NT2/D1 (cell line): ENCODE measurements at regions not wholly inside any gene's neighbourhood (a gene's known extent, or its start where the extent isn't known, plus 50 kb on each side); places are given as distances from the start of the nearest gene placed in this dataset.

ENCODE experiments used
- DNase-seq: peaks from one replicate; pipeline ENCODE4 v3.0.0-alpha.2; 2011; ENCODE audit warnings: low read depth, low spot score
- H3K27me3 ChIP-seq: 2 replicates; pipeline ENCODE4 v1.6.0; 2011; ENCODE audit warnings: mild to moderate bottlenecking; ENCODE audit not compliant: insufficient read length, insufficient read depth
- H3K36me3 ChIP-seq: 2 replicates; pipeline ENCODE4 v1.6.1; 2011; ENCODE audit warnings: mild to moderate bottlenecking, low read length, mixed read lengths; ENCODE audit not compliant: insufficient read depth, insufficient read length
- H3K4me1 ChIP-seq: 2 replicates; pipeline ENCODE4 v1.5.1; 2011; ENCODE audit not compliant: insufficient read depth, insufficient read length
- H3K4me3 ChIP-seq: 2 replicates; pipeline ENCODE4 v1.5.1; 2011; ENCODE audit warnings: low read depth; ENCODE audit not compliant: insufficient read length
- H3K9ac ChIP-seq: 2 replicates; pipeline ENCODE4 v1.6.0; 2011; ENCODE audit warnings: low read depth; ENCODE audit not compliant: insufficient read length
- H3K9me3 ChIP-seq: 2 replicates; pipeline ENCODE4 v1.5.1; 2011; ENCODE audit warnings: mild to moderate bottlenecking, low read length; ENCODE audit not compliant: insufficient read depth
- SUZ12 ChIP-seq: IDR thresholded peaks from 2 replicates; pipeline ENCODE4 v1.6.1; 2011; ENCODE audit not compliant: insufficient read length, insufficient read depth; ENCODE audit errors: extremely low read depth
- YY1 ChIP-seq: IDR thresholded peaks from 2 replicates; pipeline ENCODE4 v1.6.1; 2011; ENCODE audit not compliant: insufficient read length, insufficient read depth
- ZNF274 ChIP-seq: IDR thresholded peaks from 2 replicates; pipeline ENCODE4 v1.6.1; 2011; ENCODE audit warnings: mild to moderate bottlenecking, low read depth, low read length

DNA sequence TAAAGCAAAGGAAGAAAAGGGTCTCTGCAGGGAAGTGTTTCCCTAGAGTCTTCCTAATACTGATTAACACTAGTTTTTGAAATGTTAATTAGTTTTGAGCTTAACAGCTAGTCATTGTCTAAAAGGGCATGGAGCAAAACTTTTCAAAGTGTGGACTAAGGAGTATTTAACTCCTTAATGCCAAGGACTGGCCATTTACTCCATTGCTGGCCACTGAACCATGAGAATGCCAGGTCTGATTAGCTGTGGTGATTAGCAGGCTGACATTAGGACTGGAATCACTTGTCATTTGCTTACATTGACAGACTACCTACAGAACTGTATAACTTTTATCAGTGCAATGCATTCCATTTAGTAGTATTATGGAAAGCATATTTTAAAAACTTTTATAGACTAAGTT lies 987.0 kb downstream of the NR2F1-AS1 start:
- H3K4me1 ChIP-seq = no peaks in the 10 kb centered on the region
- H3K4me3 ChIP-seq = no peak overlapping the region
- no peaks in the 10 kb centered on the region for H3K36me3 ChIP-seq
- no peaks in the 10 kb centered on the region for H3K27me3 ChIP-seq
- DNase-seq = no peak
- TF ChIP-seq SUZ12 (no peak), YY1 (no peak), ZNF274 (no peak)
- no peak overlapping the region for H3K9ac ChIP-seq
- H3K9me3 ChIP-seq = no peaks in the 10 kb centered on the region

GRCh38 chr5:92588876-92589275 lies 992.1 kb downstream of the NR2F1-AS1 start:
- no peaks in the 10 kb centered on the region for H3K36me3 ChIP-seq
- H3K9ac ChIP-seq = no peak overlapping the region
- DNase-seq = no peak
- H3K9me3 ChIP-seq = no peaks in the 10 kb centered on the region
- no peak for TF ChIP-seq SUZ12
- TF ChIP-seq YY1 = no peak
- no peak for TF ChIP-seq ZNF274
- no peak overlapping the region for H3K4me3 ChIP-seq
- H3K4me1 ChIP-seq = no peaks in the 10 kb centered on the region
- no peaks in the 10 kb centered on the region for H3K27me3 ChIP-seq

DNA sequence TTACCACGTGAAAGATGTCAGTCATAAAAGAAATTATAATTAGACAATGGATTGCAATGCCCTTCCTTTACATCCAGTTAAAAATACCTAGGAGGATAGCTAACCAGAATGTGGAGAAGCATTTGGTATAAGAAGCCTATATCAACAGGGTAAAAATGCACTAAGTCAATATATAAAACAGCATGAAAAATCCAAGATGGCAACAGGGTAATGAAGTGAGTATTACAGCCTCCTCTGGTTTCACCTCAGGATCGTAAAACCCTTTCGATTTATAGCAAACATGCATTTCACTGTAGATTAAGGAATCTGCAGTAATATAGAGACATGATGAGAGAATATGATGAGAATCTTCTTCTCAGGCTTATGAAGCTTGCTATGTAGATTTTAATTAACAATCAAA lies 999.3 kb downstream of the NR2F1-AS1 start:
- no peak for DNase-seq
- H3K4me3 ChIP-seq = no peak overlapping the region
- no peak for TF ChIP-seq SUZ12
- TF ChIP-seq YY1 = no peak
- no peak for TF ChIP-seq ZNF274
- H3K27me3 ChIP-seq = no peaks in the 10 kb centered on the region
- no peak overlapping the region for H3K9ac ChIP-seq
- no peaks in the 10 kb centered on the region for H3K4me1 ChIP-seq
- H3K36me3 ChIP-seq = no peaks in the 10 kb centered on the region
- no peaks in the 10 kb centered on the region for H3K9me3 ChIP-seq

GRCh38 chr5:92581249-92581648 lies 999.8 kb downstream of the NR2F1-AS1 start:
- Histone ChIP-seq H3K4me3 (no peak overlapping the region), H3K27me3 (no peaks in the 10 kb centered on the region), H3K9me3 (no peaks in the 10 kb centered on the region), H3K36me3 (no peaks in the 10 kb centered on the region), H3K4me1 (no peaks in the 10 kb centered on the region), H3K9ac (no peak overlapping the region)
- no peak for DNase-seq
- no peak for TF ChIP-seq YY1
- TF ChIP-seq ZNF274 = no peak
- no peak for TF ChIP-seq SUZ12

GRCh38 chr5:92580814-92581213 lies 1000.2 kb downstream of the NR2F1-AS1 start:
- Histone ChIP-seq H3K9me3 (no peaks in the 10 kb centered on the region), H3K9ac (no peak overlapping the region), H3K27me3 (no peaks in the 10 kb centered on the region), H3K4me1 (no peaks in the 10 kb centered on the region), H3K36me3 (no peaks in the 10 kb centered on the region), H3K4me3 (no peak overlapping the region)
- DNase-seq = no peak
- TF ChIP-seq YY1 = no peak
- no peak for TF ChIP-seq SUZ12
- TF ChIP-seq ZNF274 = no peak

DNA sequence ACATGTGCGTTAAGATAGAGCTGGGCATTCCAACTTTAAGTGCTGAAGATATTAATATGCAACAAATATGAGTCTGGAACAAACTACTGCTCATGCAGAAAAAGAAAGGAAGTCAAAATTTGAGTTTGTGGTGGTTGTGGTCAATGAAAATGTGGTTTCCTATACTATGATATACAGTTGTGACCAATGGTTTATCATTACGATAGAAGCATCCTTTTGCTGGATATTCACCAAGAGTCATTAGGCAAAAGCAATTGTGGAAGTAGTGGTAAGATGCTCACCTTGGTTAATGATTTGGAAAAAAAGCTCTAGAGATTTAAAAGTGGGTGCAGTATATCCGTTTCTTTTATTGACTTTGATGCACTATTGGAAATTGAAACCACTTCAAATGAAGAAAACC lies 1007.0 kb downstream of the NR2F1-AS1 start:
- no peak for TF ChIP-seq ZNF274
- TF ChIP-seq YY1 = no peak
- H3K9me3 ChIP-seq = no peaks in the 10 kb centered on the region
- no peak overlapping the region for H3K4me3 ChIP-seq
- no peaks in the 10 kb centered on the region for H3K4me1 ChIP-seq
- no peaks in the 10 kb centered on the region for H3K36me3 ChIP-seq
- no peak overlapping the region for H3K9ac ChIP-seq
- H3K27me3 ChIP-seq = no peaks in the 10 kb centered on the region
- DNase-seq = no peak

DNA sequence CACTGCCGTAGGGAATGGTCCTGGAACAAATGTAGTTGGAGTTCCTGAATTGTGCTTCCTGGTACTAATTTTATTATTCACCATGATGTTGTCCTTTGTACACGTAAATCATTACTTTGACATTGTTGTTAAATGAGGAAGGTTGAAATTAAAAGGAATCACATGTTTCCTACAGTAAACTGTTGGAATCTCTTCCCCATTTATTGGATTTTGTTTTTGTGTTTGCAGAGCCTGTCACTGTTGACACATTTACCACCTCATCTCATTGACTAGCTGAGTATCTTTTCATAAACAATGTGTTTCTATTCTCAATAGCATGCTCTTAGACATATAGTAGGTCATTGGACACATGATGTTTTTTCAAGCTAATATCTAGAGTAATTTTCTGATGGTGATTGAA lies 1012.5 kb downstream of the NR2F1-AS1 start:
- no peak for TF ChIP-seq YY1
- no peak for TF ChIP-seq ZNF274
- Histone ChIP-seq H3K9me3 (no peaks in the 10 kb centered on the region), H3K36me3 (no peaks in the 10 kb centered on the region), H3K9ac (no peak overlapping the region), H3K4me3 (no peak overlapping the region), H3K27me3 (no peaks in the 10 kb centered on the region), H3K4me1 (no peaks in the 10 kb centered on the region)
- DNase-seq = no peak

GRCh38 chr5:92567831-92568450 lies 1013.1 kb downstream of the NR2F1-AS1 start:
- TF ChIP-seq SUZ12 = no peak
- TF ChIP-seq ZNF274 = no peak
- TF ChIP-seq YY1 = no peak
- H3K36me3 ChIP-seq = no peaks in the 10 kb centered on the region
- no peaks in the 10 kb centered on the region for H3K27me3 ChIP-seq
- no peak for DNase-seq
- H3K9ac ChIP-seq = no peak overlapping the region
- H3K4me1 ChIP-seq = no peaks in the 10 kb centered on the region
- no peak overlapping the region for H3K4me3 ChIP-seq
- no peaks in the 10 kb centered on the region for H3K9me3 ChIP-seq
